A549 (cell line): ENCODE measurements at regions not wholly inside any gene's neighbourhood (a gene's known extent, or its start where the extent isn't known, plus 50 kb on each side); places are given as distances from the start of the nearest gene placed in this dataset.

Experiments used
- ATAC-seq, 2 experiments: fragments of 200-7000 bp in 1 of 2; fragments of >200 bp in 1 of 2; cut with Nextera tagmentation in 1 of 2; cut with Tn5 transposase in 1 of 2; 3 replicates each; pipeline versions ENCODE4 v1.8.0 to v1.9.1; 2018 to 2020; ENCODE audit warnings: mild to moderate bottlenecking in 1 of 2, moderate library complexity in 1 of 2
- CTCF ChIA-PET: fragments of 300-600 bp; sonication (Branson Sonifier 250); formaldehyde crosslinking; extraction: SDS; loops from one replicate; lab custom pipeline; 2021; ENCODE audit warnings: antibody characterized with exemption, inconsistent platforms; lab: Yijun Ruan, JAX
- POLR2A ChIA-PET: fragments of 350-600 bp; formaldehyde crosslinking; extraction: SDS; loops from one replicate; lab custom pipeline; 2021; ENCODE audit warnings: antibody characterized with exemption, inconsistent platforms; lab: Yijun Ruan, JAX
- DNase-seq, 2 experiments: peaks; one replicate each; pipeline versions ENCODE4 v3.0.0 to v3.0.0-alpha.2; 2011 to 2016; ENCODE audit warnings: low read depth in 1 of 2, low spot score in 1 of 2
- FAIRE-seq: peaks from 2 replicates; lab custom pipeline; 2011; peaks lifted over from hg19 to GRCh38; lab: Jason Lieb, UNC
- H3K27ac ChIP-seq, 2 experiments: fragments of >200 bp; sonication (Bioruptor Twin); formaldehyde crosslinking; 3 replicates each; pipeline ENCODE4 v1.5.1; 2016 to 2017
- H3K4me1 ChIP-seq: fragments of >200 bp; sonication (Bioruptor Twin); formaldehyde crosslinking; 3 replicates; pipeline ENCODE4 v1.6.1; 2016
- H3K4me2 ChIP-seq: fragments of >200 bp; sonication (Bioruptor Twin); formaldehyde crosslinking; 3 replicates; pipeline ENCODE4 v1.6.1; 2016
- H3K4me3 ChIP-seq: fragments of >200 bp; sonication (Bioruptor Twin); formaldehyde crosslinking; 3 replicates; pipeline ENCODE4 v1.5.1; 2016
- H3K9me3 ChIP-seq: fragments of >200 bp; sonication (Bioruptor Twin); formaldehyde crosslinking; 3 replicates; pipeline ENCODE4 v1.6.1; 2016
- BCL3 ChIP-seq: fragments of >200 bp; sonication (Bioruptor Twin); formaldehyde crosslinking; IDR thresholded peaks from 3 replicates; pipeline ENCODE4 v1.6.1; 2016
- BHLHE40 ChIP-seq: IDR thresholded peaks from 2 replicates; pipeline ENCODE4 v1.6.1; 2012; ENCODE audit warnings: low read depth, low read length, inconsistent platforms
- CBX8 ChIP-seq: fragments of 200-600 bp; sonication (generic); IDR thresholded peaks from 2 replicates; pipeline ENCODE4 v1.6.1; 2016
- CTCF ChIP-seq: fragments of >200 bp; sonication (Bioruptor Twin); formaldehyde crosslinking; IDR thresholded peaks from 3 replicates; pipeline ENCODE4 v1.5.1; 2016
- EHF ChIP-seq: fragments of 250-450 bp; sonication (Bioruptor Pico); IDR thresholded peaks from 2 replicates; pipeline ENCODE4 v1.5.0; 2020; ENCODE audit warnings: mild to moderate bottlenecking
- ESRRA ChIP-seq: fragments of 150-350 bp; IDR thresholded peaks from 2 replicates; pipeline ENCODE4 v1.6.1; 2014; ENCODE audit warnings: mild to moderate bottlenecking, low read length, borderline replicate concordance
- FOSB ChIP-seq: fragments of 250-450 bp; sonication (Bioruptor Pico); IDR thresholded peaks from 2 replicates; pipeline ENCODE4 v1.5.0; 2020; ENCODE audit warnings: mild to moderate bottlenecking, moderate library complexity
- GATA3 ChIP-seq: IDR thresholded peaks from 2 replicates; pipeline ENCODE4 v1.6.1; 2012; ENCODE audit warnings: borderline replicate concordance
- HDAC2 ChIP-seq: fragments of 200-600 bp; sonication (generic); IDR thresholded peaks from 2 replicates; pipeline ENCODE4 v1.6.1; 2016
- HEYL ChIP-seq: fragments of 250-450 bp; sonication (Bioruptor Pico); IDR thresholded peaks from 2 replicates; pipeline ENCODE4 v1.8.0; 2021; ENCODE audit warnings: mild to moderate bottlenecking, moderate library complexity
- HOXB5 ChIP-seq: fragments of 250-450 bp; sonication (Bioruptor Pico); IDR thresholded peaks from 2 replicates; pipeline ENCODE4 v1.5.0; 2020; ENCODE audit warnings: mild to moderate bottlenecking, moderate library complexity
- JUN ChIP-seq, 2 experiments: fragments of >200 bp; sonication (Bioruptor Twin); formaldehyde crosslinking; IDR thresholded peaks; 2 replicates in 1 of 2; 3 replicates in 1 of 2; pipeline ENCODE4 v1.6.1; 2016 to 2017
- KDM5A ChIP-seq: fragments of 200-600 bp; sonication (generic); IDR thresholded peaks from 2 replicates; pipeline ENCODE4 v1.6.1; 2016; ENCODE audit warnings: antibody characterized with exemption, mild to moderate bottlenecking
- MAFK ChIP-seq: fragments of 450-650 bp; IDR thresholded peaks from 2 replicates; pipeline ENCODE4 v1.6.1; 2014; ENCODE audit not compliant: partially characterized antibody
- MAZ ChIP-seq: fragments of 150-350 bp; IDR thresholded peaks from 2 replicates; pipeline ENCODE4 v1.6.1; 2014; ENCODE audit warnings: antibody characterized with exemption, low read depth, low read length, borderline replicate concordance
- NPAS2 ChIP-seq: fragments of 250-450 bp; sonication (Bioruptor Pico); IDR thresholded peaks from 2 replicates; pipeline ENCODE4 v1.8.0; 2022; ENCODE audit warnings: mild to moderate bottlenecking, moderate library complexity, borderline replicate concordance
- NR3C1 ChIP-seq: fragments of >200 bp; sonication (Bioruptor Twin); formaldehyde crosslinking; IDR thresholded peaks from 3 replicates; pipeline ENCODE4 v1.6.1; 2017
- PHF8 ChIP-seq: fragments of 200-600 bp; sonication (generic); IDR thresholded peaks from 2 replicates; pipeline ENCODE4 v1.6.1; 2016; ENCODE audit warnings: low read depth, mild to moderate bottlenecking, antibody characterized with exemption, moderate library complexity, borderline replicate concordance
- POLR2A ChIP-seq: IDR thresholded peaks from 2 replicates; pipeline ENCODE4 v1.6.1; 2012; ENCODE audit warnings: mild to moderate bottlenecking, low read length
- POLR2AphosphoS2 ChIP-seq: conservative IDR thresholded peaks from 2 replicates; pipeline ENCODE4 v1.6.1; 2012; ENCODE audit warnings: low read length, improper control_type of control experiment, inconsistent platforms
- RAD21 ChIP-seq, 2 experiments: fragments of >200 bp in 1 of 2; sonication (Bioruptor Twin) in 1 of 2; formaldehyde crosslinking in 1 of 2; IDR thresholded peaks in 1 of 2; conservative IDR thresholded peaks in 1 of 2; 2 replicates in 1 of 2; 3 replicates in 1 of 2; pipeline ENCODE4 v1.6.1; 2012 to 2018; ENCODE audit warnings: inconsistent platforms in 1 of 2
- RARB ChIP-seq: fragments of 250-450 bp; sonication (Bioruptor Pico); IDR thresholded peaks from 2 replicates; pipeline ENCODE4 v1.8.0; 2021; ENCODE audit warnings: mild to moderate bottlenecking, moderate library complexity
- RFX5 ChIP-seq: fragments of 450-650 bp; IDR thresholded peaks from 2 replicates; pipeline ENCODE4 v1.7.1; 2014; ENCODE audit warnings: antibody characterized with exemption, mild to moderate bottlenecking, moderate library complexity
- SREBF2 ChIP-seq: fragments of 450-650 bp; IDR thresholded peaks from 2 replicates; pipeline ENCODE4 v1.6.1; 2014; ENCODE audit warnings: mild to moderate bottlenecking, moderate library complexity
- TFCP2L1 ChIP-seq: fragments of 250-450 bp; sonication (Bioruptor Pico); IDR thresholded peaks from 2 replicates; pipeline ENCODE4 v1.5.0; 2021; ENCODE audit warnings: mild to moderate bottlenecking
- TP53 ChIP-seq: fragments of 250-450 bp; sonication (Bioruptor Pico); IDR thresholded peaks from 2 replicates; pipeline ENCODE4 v1.5.0; 2021; ENCODE audit warnings: mild to moderate bottlenecking, moderate library complexity
- ZNF302 ChIP-seq: fragments of 250-450 bp; sonication (Bioruptor Pico); IDR thresholded peaks from 2 replicates; pipeline ENCODE4 v1.9.0; 2021; ENCODE audit warnings: inconsistent platforms, mild to moderate bottlenecking, moderate library complexity
- ZSCAN20 ChIP-seq: fragments of 250-450 bp; sonication (Bioruptor Pico); IDR thresholded peaks from 2 replicates; pipeline ENCODE4 v1.8.0; 2022; ENCODE audit warnings: mild to moderate bottlenecking, moderate library complexity
- whole genome bisulfite sequencing: methylation state at CpG from one replicate; pipeline ENCODE4 v1.1.6; 2017; ENCODE audit errors: missing lambda C conversion rate; 5-methylcytosine and 5-hydroxymethylcytosine counted together
- TF ChIP-seq, protein P1 (sequence below): fragments of 450-650 bp; IDR thresholded peaks from 2 replicates; pipeline ENCODE4 v1.6.1; 2014; ENCODE audit warnings: antibody characterized with exemption
- TF ChIP-seq, protein P2 (sequence below): IDR thresholded peaks from 2 replicates; pipeline ENCODE4 v1.6.1; 2012
- TF ChIP-seq, protein P3 (sequence below): fragments of >200 bp; sonication (Bioruptor Twin); formaldehyde crosslinking; IDR thresholded peaks from 2 replicates; pipeline ENCODE4 v1.6.1; 2016

- no peak overlapping the region for H3K4me3 ChIP-seq
- H3K4me1 ChIP-seq = no peaks in the 10 kb centered on the region
- DNase-seq (no peak), ATAC-seq (no peak), FAIRE-seq (no peak)
- no peak overlapping the region for H3K27ac ChIP-seq
- H3K4me2 ChIP-seq = no peak overlapping the region
- WGBS = 68% methylated on average over 6 of the region's 6 CpGs
- ChIA-PET POLR2A (no interaction called here), CTCF (interaction anchor here (1.0 to 2.6 kb wide), 3 partner anchors 11 to 348 kb away, joined by 4 to 14 read pairs (median 4); no protein-coding TSS in a partner anchor)
- no peaks in the 10 kb centered on the region for H3K9me3 ChIP-seq
- no peak for TF ChIP-seq RARB
- no peak for TF ChIP-seq SREBF2
- no peak for TF ChIP-seq ZNF302 (CRISPR knock-in tag)
- TF ChIP-seq HEYL = no peak
- no peak for TF ChIP-seq JUN (IDR thresholded peaks at IDR 0.05)
- no peak for TF ChIP-seq ZSCAN20 (CRISPR knock-in tag)
- TF ChIP-seq POLR2A = no peak
- TF ChIP-seq HDAC2 = no peak
- TF ChIP-seq RFX5 = no peak
- no peak for TF ChIP-seq ESRRA
- TF ChIP-seq PHF8 = no peak
- no peak for TF ChIP-seq POLR2AphosphoS2
Measured at GRCh38 chr9:91077624-91078368, 276.2 kb downstream of the SYK start.

GRCh38 chr9:91078369-91078695 lies 276.7 kb downstream of the SYK start:
- ChIA-PET POLR2A (no interaction called here), CTCF (interaction anchor here (1.0 to 2.6 kb wide), 2 partner anchors 11 to 347 kb away, joined by 4 to 14 read pairs; no protein-coding TSS in a partner anchor)
- H3K4me3 ChIP-seq = no peak overlapping the region
- FAIRE-seq = no peak
- no peaks in the 10 kb centered on the region for H3K9me3 ChIP-seq
- H3K4me2 ChIP-seq = no peak overlapping the region
- H3K4me1 ChIP-seq = no peaks in the 10 kb centered on the region
- H3K27ac ChIP-seq = no peak overlapping the region
- no peak for DNase-seq
- TF ChIP-seq GATA3 = no peak
- no peak for TF ChIP-seq ZSCAN20 (CRISPR knock-in tag)
- no peak for TF ChIP-seq CBX8
- no peak for TF ChIP-seq HEYL
- no peak for TF ChIP-seq POLR2AphosphoS2
- no peak for TF ChIP-seq HOXB5
- TF ChIP-seq BHLHE40 = no peak
- no peak for TF ChIP-seq FOSB (CRISPR knock-in tag)
- TF ChIP-seq ZNF302 (CRISPR knock-in tag) = no peak
- no peak for TF ChIP-seq NR3C1
- TF ChIP-seq TP53 = no peak
- TF ChIP-seq RAD21 (conservative IDR thresholded peaks at IDR 0.05 in 1 of 2, IDR thresholded peaks at IDR 0.05 in 1 of 2) = no peak
- no peak for TF ChIP-seq JUN (IDR thresholded peaks at IDR 0.05)
- TF ChIP-seq BCL3 = no peak
- no peak for ATAC-seq
- 94% methylated on average over 5 of the region's 5 CpGs for WGBS

DNA sequence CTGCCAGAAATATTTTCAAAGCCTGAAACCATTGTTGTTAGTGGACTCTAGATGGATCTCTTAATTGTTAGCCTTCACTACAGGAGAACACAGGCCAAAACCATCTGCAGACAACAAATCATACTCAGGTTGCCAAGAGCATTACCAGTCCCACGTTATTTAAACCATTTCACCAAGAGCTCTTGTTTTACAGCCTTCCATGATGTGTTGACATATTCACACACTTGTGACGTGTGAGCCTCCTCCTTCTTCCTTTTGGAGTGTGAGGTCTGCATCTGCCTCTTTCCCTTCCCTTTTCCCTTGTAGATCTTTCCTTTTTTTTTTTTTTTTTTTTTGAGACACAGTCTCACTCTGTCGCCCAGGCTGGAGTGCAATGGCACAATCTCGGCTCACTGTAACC lies 279.0 kb downstream of the AUH start:
- Histone ChIP-seq H3K27ac (no peak overlapping the region), H3K4me3 (no peak overlapping the region), H3K4me2 (no peak overlapping the region), H3K4me1 (no peaks in the 10 kb centered on the region), H3K9me3 (no peaks in the 10 kb centered on the region)
- WGBS = 72% methylated on average over 4 of the region's 4 CpGs
- FAIRE-seq (no peak), ATAC-seq (no peak), DNase-seq (no peak)
- CTCF ChIA-PET = interaction anchor here (0.6 kb wide), 1 partner anchor 10 kb away, joined by 4 read pairs; no protein-coding TSS in a partner anchor
- POLR2A ChIA-PET = no interaction called here
- TF ChIP-seq, protein P1, sequence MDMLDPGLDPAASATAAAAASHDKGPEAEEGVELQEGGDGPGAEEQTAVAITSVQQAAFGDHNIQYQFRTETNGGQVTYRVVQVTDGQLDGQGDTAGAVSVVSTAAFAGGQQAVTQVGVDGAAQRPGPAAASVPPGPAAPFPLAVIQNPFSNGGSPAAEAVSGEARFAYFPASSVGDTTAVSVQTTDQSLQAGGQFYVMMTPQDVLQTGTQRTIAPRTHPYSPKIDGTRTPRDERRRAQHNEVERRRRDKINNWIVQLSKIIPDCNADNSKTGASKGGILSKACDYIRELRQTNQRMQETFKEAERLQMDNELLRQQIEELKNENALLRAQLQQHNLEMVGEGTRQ = no peak
- no peak for TF ChIP-seq TFCP2L1 (CRISPR knock-in tag)
- TF ChIP-seq NR3C1 = no peak
- TF ChIP-seq KDM5A = no peak
- no peak for TF ChIP-seq EHF (CRISPR knock-in tag)
- TF ChIP-seq CTCF = no peak
- no peak for TF ChIP-seq MAZ
- TF ChIP-seq RAD21 (conservative IDR thresholded peaks at IDR 0.05 in 1 of 2, IDR thresholded peaks at IDR 0.05 in 1 of 2) = no peak
- TF ChIP-seq MAFK = no peak
- TF ChIP-seq PHF8 = no peak
- TF ChIP-seq, protein P2, sequence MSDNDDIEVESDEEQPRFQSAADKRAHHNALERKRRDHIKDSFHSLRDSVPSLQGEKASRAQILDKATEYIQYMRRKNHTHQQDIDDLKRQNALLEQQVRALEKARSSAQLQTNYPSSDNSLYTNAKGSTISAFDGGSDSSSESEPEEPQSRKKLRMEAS = no peak
- TF ChIP-seq, protein P3, sequence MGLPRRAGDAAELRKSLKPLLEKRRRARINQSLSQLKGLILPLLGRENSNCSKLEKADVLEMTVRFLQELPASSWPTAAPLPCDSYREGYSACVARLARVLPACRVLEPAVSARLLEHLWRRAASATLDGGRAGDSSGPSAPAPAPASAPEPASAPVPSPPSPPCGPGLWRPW = no peak
- TF ChIP-seq NPAS2 (CRISPR knock-in tag) = no peak
